DMS153 treated with DMSO at 0.1 percent for 48 hours (cell line): ENCODE measurements at regions not wholly inside any gene's neighbourhood (a gene's known extent, or its start where the extent isn't known, plus 50 kb on each side); places are given as distances from the start of the nearest gene placed in this dataset.
"Not testable (repeated sequence)": the region's sequence is repeated elsewhere in the genome, so short reads cannot be mapped to it uniquely, and the experiment has no call there.

Experiments
- DNase-seq: peaks from one replicate; lab custom pipeline; 2025; ENCODE audit not compliant: unreplicated experiment; lab: John Stamatoyannopoulos, UW

- DNase-seq: no peak
These were observed 1011.9 kb downstream of the CDH8 start for GRCh38 chr16:61024180-61024900.

- no peak for DNase-seq
These were observed 1021.4 kb downstream of the CDH8 start for GRCh38 chr16:61014869-61015268.

- DNase-seq: no peak
These were observed 1028.5 kb downstream of the CDH8 start for GRCh38 chr16:61007694-61008093.

GRCh38 chr16:61005952-61006351, 1030.3 kb downstream of the CDH8 start:
- DNase-seq: no peak

- no peak for DNase-seq
These were observed 1033.6 kb downstream of the CDH8 start for GRCh38 chr16:61002479-61003204.

- no peak for DNase-seq
These were observed 1044.4 kb downstream of the CDH8 start for GRCh38 chr16:60991886-60992285.

GRCh38 chr16:60989592-60989991, 1046.6 kb downstream of the CDH8 start:
- no peak for DNase-seq

GRCh38 chr16:60979119-60979518, 1057.1 kb downstream of the CDH8 start:
- DNase-seq: no peak

- DNase-seq: no peak
These were observed 1086.4 kb downstream of the CDH8 start for GRCh38 chr16:60949800-60950199.

GRCh38 chr16:60945225-60945624, 1091.0 kb downstream of the CDH8 start:
- DNase-seq: no peak

- not testable (repeated sequence) for DNase-seq
These were observed 1100.0 kb downstream of the CDH8 start for GRCh38 chr16:60936189-60936588.

GRCh38 chr16:60932600-60932999, 1103.6 kb downstream of the CDH8 start:
- no peak for DNase-seq

GRCh38 chr16:60930291-60930690, 1105.9 kb downstream of the CDH8 start:
- DNase-seq: no peak

- DNase-seq: no peak
These were observed 1113.3 kb downstream of the CDH8 start for GRCh38 chr16:60922920-60923319.

- DNase-seq: no peak
These were observed 1121.9 kb downstream of the CDH8 start for GRCh38 chr16:60914334-60914733.

- no peak for DNase-seq
These were observed 1128.6 kb downstream of the CDH8 start for GRCh38 chr16:60907645-60908044.

GRCh38 chr16:60905811-60906210, 1130.4 kb downstream of the CDH8 start:
- DNase-seq: no peak

- no peak for DNase-seq
These were observed 1134.1 kb downstream of the CDH8 start for GRCh38 chr16:60902114-60902513.

GRCh38 chr16:60882816-60883215, 1153.4 kb downstream of the CDH8 start:
- DNase-seq: no peak

GRCh38 chr16:60852635-60853034, 1183.6 kb downstream of the CDH8 start:
- DNase-seq: no peak

GRCh38 chr16:60821661-60822060, 1214.6 kb downstream of the CDH8 start:
- DNase-seq: no peak

GRCh38 chr16:60820361-60820760, 1215.9 kb downstream of the CDH8 start:
- DNase-seq: no peak

- no peak for DNase-seq
These were observed 1217.8 kb downstream of the CDH8 start for GRCh38 chr16:60818465-60818864.
